H1 (cell line): ENCODE measurements at regions not wholly inside any gene's neighbourhood (a gene's known extent, or its start where the extent isn't known, plus 50 kb on each side); places are given as distances from the start of the nearest gene placed in this dataset.

Source experiments
- CTCF ChIA-PET: fragments of 300-600 bp; sonication (Branson Sonifier 250); formaldehyde crosslinking; loops from one replicate; lab custom pipeline; 2021; ENCODE audit not compliant: partially characterized antibody; lab: Charles Lee
- POLR2A ChIA-PET: fragments of 300-600 bp; sonication (Branson Sonifier 250); formaldehyde crosslinking; loops from one replicate; lab custom pipeline; 2021; ENCODE audit warnings: inconsistent platforms; ENCODE audit not compliant: partially characterized antibody; lab: Charles Lee
- DNase-seq, 2 experiments: peaks; one replicate each; pipeline versions ENCODE4 v3.0.0 to v3.0.0-alpha.2; 2010 to 2022; ENCODE audit warnings: low spot score in 2 of 2, low read depth in 1 of 2, mixed read lengths in 1 of 2
- FAIRE-seq: peaks from 2 replicates; lab custom pipeline; 2011; peaks lifted over from hg19 to GRCh38; lab: Jason Lieb, UNC
- H2AFZ ChIP-seq: 2 replicates; pipeline ENCODE4 v1.8.1; 2012; ENCODE audit warnings: low read length, inconsistent platforms
- H2AK5ac ChIP-seq: 2 replicates; pipeline ENCODE4 v1.6.1; 2013; ENCODE audit warnings: low read depth, low read length
- H2BK120ac ChIP-seq: replicated peaks from 2 replicates; pipeline ENCODE3; 2013; ENCODE audit warnings: low read depth, low read length, inconsistent platforms
- H2BK12ac ChIP-seq: 2 replicates; pipeline ENCODE4 v1.6.1; 2013; ENCODE audit warnings: low read depth, low read length
- H2BK15ac ChIP-seq: 2 replicates; pipeline ENCODE4 v1.6.1; 2013; ENCODE audit warnings: low read length
- H2BK20ac ChIP-seq: 2 replicates; pipeline ENCODE4 v1.6.1; 2013; ENCODE audit warnings: low read length
- H2BK5ac ChIP-seq: 2 replicates; pipeline ENCODE4 v1.6.1; 2013; ENCODE audit warnings: low read depth, low read length
- H3K14ac ChIP-seq: 2 replicates; pipeline ENCODE4 v1.6.1; 2013; ENCODE audit warnings: inconsistent platforms; ENCODE audit not compliant: insufficient read length
- H3K18ac ChIP-seq: 2 replicates; pipeline ENCODE4 v1.6.1; 2013; ENCODE audit warnings: low read length; ENCODE audit errors: extremely low read depth
- H3K23ac ChIP-seq: 2 replicates; pipeline ENCODE4 v1.6.1; 2013; ENCODE audit warnings: inconsistent platforms; ENCODE audit not compliant: insufficient read length
- H3K23me2 ChIP-seq: 2 replicates; pipeline ENCODE4 v1.6.1; 2013; ENCODE audit warnings: low read depth, low read length
- H3K27ac ChIP-seq: 2 replicates; pipeline ENCODE4 v1.6.1; 2011; ENCODE audit warnings: low read depth, low read length, inconsistent platforms
- H3K27me3 ChIP-seq, 4 experiments: replicated peaks in 1 of 4; 1 replicate in 1 of 4; 2 replicates in 3 of 4; pipeline versions ENCODE4 v1.6.1 to v1.8.1; 2011 to 2013; ENCODE audit warnings: low read length in 3 of 4, mild to moderate bottlenecking in 3 of 4, inconsistent platforms in 2 of 4, mixed read lengths in 2 of 4, moderate library complexity in 1 of 4; ENCODE audit not compliant: control insufficient read depth in 3 of 4, insufficient read depth in 3 of 4; ENCODE audit errors: extremely low read depth in 1 of 4
- H3K36me3 ChIP-seq, 4 experiments: 2 replicates each; pipeline versions ENCODE4 v1.6.1 to v1.8.1; 2011 to 2013; ENCODE audit warnings: mild to moderate bottlenecking in 4 of 4, low read length in 3 of 4, moderate library complexity in 2 of 4, control low read depth in 1 of 4, inconsistent platforms in 1 of 4; ENCODE audit not compliant: insufficient read depth in 4 of 4, control insufficient read depth in 2 of 4
- H3K4ac ChIP-seq: replicated peaks from 2 replicates; pipeline ENCODE3; 2013; ENCODE audit warnings: low read length, low read depth, mixed read lengths, inconsistent platforms; ENCODE audit not compliant: insufficient read length
- H3K4me1 ChIP-seq, 4 experiments: replicated peaks in 1 of 4; 1 replicate in 1 of 4; 2 replicates in 3 of 4; pipeline versions ENCODE4 v1.6.1 to v1.8.1; 2011 to 2013; ENCODE audit warnings: low read length in 3 of 4, inconsistent platforms in 2 of 4, mixed read lengths in 1 of 4; ENCODE audit not compliant: insufficient read depth in 4 of 4, control insufficient read depth in 3 of 4
- H3K4me2 ChIP-seq, 2 experiments: 2 replicates each; pipeline versions ENCODE4 v1.6.1 to v1.8.1; 2011 to 2013; ENCODE audit warnings: low read depth in 2 of 2, low read length in 2 of 2, control low read depth in 1 of 2, inconsistent platforms in 1 of 2, mild to moderate bottlenecking in 1 of 2; ENCODE audit not compliant: insufficient read depth in 1 of 2
- H3K4me3 ChIP-seq, 4 experiments: fragments of 200-600, 300-600 bp in 1 of 4; sonication (generic), shearing (Covaris generic), sonication (Bioruptor Twin) in 1 of 4; 2 replicates each; pipeline versions ENCODE4 v1.5.1 to v1.8.1; 2011 to 2016; ENCODE audit warnings: low read length in 4 of 4, low read depth in 3 of 4, control low read depth in 2 of 4, inconsistent platforms in 2 of 4, mild to moderate bottlenecking in 2 of 4, mixed read lengths in 1 of 4, moderate library complexity in 1 of 4; ENCODE audit not compliant: insufficient read depth in 2 of 4; ENCODE audit errors: extremely low read depth in 1 of 4
- H3K56ac ChIP-seq: replicated peaks from 2 replicates; pipeline ENCODE3; 2013; ENCODE audit warnings: low read depth, mild to moderate bottlenecking, mixed read lengths, low read length, inconsistent platforms; ENCODE audit not compliant: insufficient read length
- H3K79me1 ChIP-seq: 2 replicates; pipeline ENCODE4 v1.6.1; 2013; ENCODE audit warnings: low read depth, low read length, control low read depth
- H3K79me2 ChIP-seq, 2 experiments: 2 replicates each; pipeline versions ENCODE4 v1.6.1 to v1.8.1; 2012 to 2013; ENCODE audit warnings: low read length in 2 of 2, mild to moderate bottlenecking in 2 of 2, inconsistent platforms in 1 of 2; ENCODE audit not compliant: insufficient read depth in 2 of 2, control insufficient read depth in 1 of 2
- H3K9ac ChIP-seq, 4 experiments: replicated peaks in 1 of 4; 1 replicate in 1 of 4; 2 replicates in 3 of 4; pipeline versions ENCODE4 v1.6.1 to v1.8.1; 2011 to 2013; ENCODE audit warnings: low read depth in 3 of 4, low read length in 3 of 4, control low read depth in 2 of 4, mild to moderate bottlenecking in 2 of 4, moderate library complexity in 2 of 4, inconsistent platforms in 1 of 4; ENCODE audit errors: extremely low read depth in 1 of 4
- H3K9me3 ChIP-seq, 2 experiments: 2 replicates each; pipeline versions ENCODE4 v1.6.1 to v1.8.1; 2012 to 2013; ENCODE audit warnings: mild to moderate bottlenecking in 2 of 2, moderate library complexity in 2 of 2, control low read depth in 1 of 2, inconsistent platforms in 1 of 2, low read depth in 1 of 2, low read length in 1 of 2, mixed read lengths in 1 of 2; ENCODE audit not compliant: insufficient read depth in 2 of 2
- H4K20me1 ChIP-seq, 2 experiments: replicated peaks in 1 of 2; 2 replicates each; pipeline versions ENCODE3 to v1.8.1; 2011 to 2013; ENCODE audit warnings: inconsistent platforms in 2 of 2, low read length in 2 of 2, mild to moderate bottlenecking in 1 of 2; ENCODE audit not compliant: insufficient read depth in 2 of 2, control insufficient read depth in 1 of 2
- H4K5ac ChIP-seq: 2 replicates; pipeline ENCODE4 v1.6.1; 2013; ENCODE audit warnings: low read length, low read depth, mixed read lengths, inconsistent platforms; ENCODE audit not compliant: insufficient read length
- H4K8ac ChIP-seq: 2 replicates; pipeline ENCODE4 v1.8.0; 2013; ENCODE audit warnings: mild to moderate bottlenecking, moderate library complexity, low read length, inconsistent platforms; ENCODE audit not compliant: insufficient read depth; ENCODE audit errors: extremely low read depth
- H4K91ac ChIP-seq: replicated peaks from 2 replicates; pipeline ENCODE3; 2013; ENCODE audit warnings: low read length, mixed read lengths, inconsistent platforms; ENCODE audit not compliant: insufficient read length
- CEBPB ChIP-seq: IDR thresholded peaks from 2 replicates; pipeline ENCODE4 v1.6.1; 2012; ENCODE audit warnings: low read depth, low read length
- WGBS, 2 experiments: shearing (Covaris generic) in 1 of 2; methylation state at CpG; one replicate each; pipeline versions ENCODE4 v1.1.6 to v1.1.7; 2013 to 2015; ENCODE audit warnings: low lambda C conversion rate in 2 of 2, mixed read lengths in 2 of 2, inconsistent platforms in 1 of 2, low coverage in 1 of 2, missing lambda C conversion rate in 1 of 2; ENCODE audit not compliant: insufficient replicate concordance in 2 of 2, insufficient coverage in 1 of 2, insufficient read length in 1 of 2; ENCODE audit errors: extremely low coverage in 1 of 2, missing lambda C conversion rate in 1 of 2; 5-methylcytosine and 5-hydroxymethylcytosine counted together

- FAIRE-seq (no peak), DNase-seq (no peak)
- ChIA-PET POLR2A (no interaction called here), CTCF (interaction anchor here (0.6 to 0.7 kb wide), 3 partner anchors 38 to 1239 kb away, joined by 4 read pairs; no protein-coding TSS in a partner anchor)
- Histone ChIP-seq H2AFZ (0 out of 2 replicates have a peak overlapping the region, but pooled peaks have one; percentile 75), H2BK15ac (no peak overlapping the region), H3K9ac (no peak overlapping the region), H3K18ac (no peak overlapping the region), H3K23ac (no peak overlapping the region), H3K27ac (no peak overlapping the region), H2BK5ac (no peak overlapping the region), H2BK12ac (no peak overlapping the region), H4K5ac (no peak overlapping the region), H3K4me1 (peaks cover 0 to 3% (median 0%) of the 10 kb centered on the region in 4 experiments; a peak in 1 of 7 replicates), H4K8ac (no peak overlapping the region), H4K20me1 (no peaks in the 10 kb centered on the region), H3K79me2 (no peaks in the 10 kb centered on the region), H3K14ac (no peak overlapping the region), H3K27me3 (no peaks in the 10 kb centered on the region), H3K4ac (no peak overlapping the region), H3K4me2 (no peak overlapping the region), H3K56ac (no peak overlapping the region), H3K36me3 (no peaks in the 10 kb centered on the region; a peak in 1 of 8 replicates), H3K23me2 (no peaks in the 10 kb centered on the region), H2BK20ac (no peak overlapping the region), H3K79me1 (no peaks in the 10 kb centered on the region), H2AK5ac (no peak overlapping the region), H2BK120ac (no peak overlapping the region), H4K91ac (no peak overlapping the region), H3K4me3 (no peak overlapping the region), H3K9me3 (no peaks in the 10 kb centered on the region)
- no peak for TF ChIP-seq CEBPB
- 92% methylated on average over 2 of the region's 2 CpGs; no CpG with 5 or more reads in 1 of the 2 experiments for WGBS, 2 experiments
Measured at GRCh38 chr4:178309890-178310289, 867.7 kb upstream of the AGA start.
